HL-60 (cell line): ENCODE measurements at regions not wholly inside any gene's neighbourhood (a gene's known extent, or its start where the extent isn't known, plus 50 kb on each side); places are given as distances from the start of the nearest gene placed in this dataset.
"Not testable (repeated sequence)": the region's sequence is repeated elsewhere in the genome, so short reads cannot be mapped to it uniquely, and the experiment has no call there.

Experiments used
- CTCF ChIP-seq: IDR thresholded peaks from one replicate; pipeline ENCODE4 v1.5.1; 2011; ENCODE audit warnings: low read length, control low read depth, inconsistent platforms; ENCODE audit not compliant: insufficient read depth
- GABPA ChIP-seq: IDR thresholded peaks from 2 replicates; pipeline ENCODE4 v1.6.1; 2012; ENCODE audit warnings: low read depth

- TF ChIP-seq CTCF, GABPA: not testable (repeated sequence)
Observed at GRCh38 chr4:86413426-86413825, 53.6 kb upstream of the MAPK10 start.
